ENCODE measurements at regions not wholly inside any gene's neighbourhood (a gene's known extent, or its start where the extent isn't known, plus 50 kb on each side); places are given as distances from the start of the nearest gene placed in this dataset.

GRCh38 chr15:68871507-68871906 lies 50.8 kb upstream of the ANP32A start:
- no peak for DNase-seq

- DNase-seq = no peak
Observed at GRCh38 chr15:68874788-68875187, 54.1 kb upstream of the ANP32A start.

- DNase-seq = peak; percentile 97
Observed at GRCh38 chr15:68875377-68876116, 54.8 kb upstream of the SPESP1 start.

- DNase-seq = no peak
Observed at GRCh38 chr15:68877626-68878025, 52.7 kb upstream of the SPESP1 start.

- no peak for DNase-seq
Observed at GRCh38 chr15:68880382-68880781, 49.9 kb upstream of the SPESP1 start.
